ENCODE measurements at regions not wholly inside any gene's neighbourhood (a gene's known extent, or its start where the extent isn't known, plus 50 kb on each side); places are given as distances from the start of the nearest gene placed in this dataset.

GRCh38 chr12:31876568-31877424, 82.4 kb upstream of the RESF1 start:
- POLR2A ChIA-PET = no interaction called here
- peaks cover 28% of the 10 kb centered on the region for H3K4me1 ChIP-seq (ENCODE audit: control insufficient read depth, extremely low read depth, insufficient read depth, low read length)
- dilution Hi-C loops (cut with MboI; ENCODE audit: extremely low pct_ligation_motif_present, low sequenced_read_pairs) (no loop called here), intact Hi-C loops (cut with micrococcal nuclease) (loop anchor here (5.0 to 10.0 kb wide), 4 partner anchors 158 to 766 kb away; no protein-coding TSS in a partner anchor)
- no peaks in the 10 kb centered on the region for H3K9me3 ChIP-seq (replicated peaks; ENCODE audit: control insufficient read depth, insufficient read depth, low read length)
- no peak overlapping the region for H3K9ac ChIP-seq (replicated peaks; ENCODE audit: extremely low read depth, insufficient read depth, low read length)
- no peaks in the 10 kb centered on the region for H4K20me1 ChIP-seq (replicated peaks; ENCODE audit: control insufficient read depth, extremely low read depth, insufficient read depth, low read length)
- H3K79me2 ChIP-seq (ENCODE audit: control insufficient read depth, insufficient read depth, low read length) = no peaks in the 10 kb centered on the region
- no peak overlapping the region for H2AFZ ChIP-seq (ENCODE audit: low read depth, low read length)
- no peak overlapping the region for H3K27ac ChIP-seq (ENCODE audit: insufficient read depth, low read depth, low read length)
- H3K27me3 ChIP-seq (ENCODE audit: control insufficient read depth in 2 of 2, insufficient read depth in 2 of 2, low read length in 2 of 2) = no peaks in the 10 kb centered on the region
- H3K9me1 ChIP-seq (replicated peaks; ENCODE audit: control insufficient read depth, extremely low read depth, insufficient read depth, low read length) = no peaks in the 10 kb centered on the region
- TF ChIP-seq MAX (IDR thresholded peaks at IDR 0.05; ENCODE audit: insufficient read depth, insufficient read length) (no peak), JUN (IDR thresholded peaks at IDR 0.05; ENCODE audit: borderline replicate concordance, insufficient read depth, insufficient read length, low read depth) (no peak), CTCF (IDR thresholded peaks at IDR 0.05; ENCODE audit: extremely low read depth in 1 of 2, insufficient read depth in 1 of 2, low read depth in 1 of 2, low read length in 2 of 2) (no peak), POLR2A (IDR thresholded peaks at IDR 0.05; ENCODE audit: low read depth, low read length) (no peak)
- no peak overlapping the region for H3K4me2 ChIP-seq (ENCODE audit: insufficient read depth, low read length)
- CTCF ChIA-PET = interaction anchor here (1.5 kb wide), 1 partner anchor 19 kb away, joined by 5 read pairs; no protein-coding TSS in a partner anchor
- no peak for DNase-seq (ENCODE audit: low read depth, low spot score)
- H3K36me3 ChIP-seq (ENCODE audit: control insufficient read depth in 2 of 2, extremely low read depth in 1 of 2, insufficient read depth in 2 of 2, low read length in 2 of 2) = no peaks in the 10 kb centered on the region
- BruUV-seq (replicated peaks) = no TSS peak
- no peak for FAIRE-seq
- H3K4me3 ChIP-seq (replicated peaks in 1 of 3; ENCODE audit: insufficient read depth in 1 of 3, low read depth in 1 of 3, low read length in 3 of 3) = no peak overlapping the region

GRCh38 chr12:31875609-31875964, 83.6 kb upstream of the RESF1 start:
- DNase-seq (ENCODE audit: low read depth, low spot score) = no peak
- dilution Hi-C loops (cut with MboI; ENCODE audit: extremely low pct_ligation_motif_present, low sequenced_read_pairs) = no loop called here
- BruUV-seq (replicated peaks) = no TSS peak

More at GRCh38 chr12:31875609-31875964, 83.6 kb upstream of the RESF1 start:
- TF ChIP-seq JUN (IDR thresholded peaks at IDR 0.05; ENCODE audit: borderline replicate concordance, insufficient read depth, insufficient read length, low read depth) (no peak), MYC (IDR thresholded peaks at IDR 0.05; ENCODE audit: low read depth, low read length) (no peak), GATA2 (IDR thresholded peaks at IDR 0.05; ENCODE audit: insufficient read depth, insufficient read length, low read depth, low read length) (no peak), POLR2A (IDR thresholded peaks at IDR 0.05; ENCODE audit: low read depth, low read length) (no peak), CTCF (IDR thresholded peaks at IDR 0.05; ENCODE audit: extremely low read depth in 1 of 2, insufficient read depth in 1 of 2, low read depth in 1 of 2, low read length in 2 of 2) (no peak), POLR2AphosphoS5 (IDR thresholded peaks at IDR 0.05; ENCODE audit: insufficient read depth, low read depth, low read length) (no peak)
- Histone ChIP-seq H3K27ac (ENCODE audit: insufficient read depth, low read depth, low read length) (peak overlapping the region; percentile 83), H2AFZ (ENCODE audit: low read depth, low read length) (peak overlapping the region; percentile 13), H3K9me3 (replicated peaks; ENCODE audit: control insufficient read depth, insufficient read depth, low read length) (no peaks in the 10 kb centered on the region), H3K4me2 (ENCODE audit: insufficient read depth, low read length) (no peak overlapping the region), H3K4me3 (replicated peaks in 1 of 3; ENCODE audit: insufficient read depth in 1 of 3, low read depth in 1 of 3, low read length in 3 of 3) (no peak overlapping the region), H3K4me1 (ENCODE audit: control insufficient read depth, extremely low read depth, insufficient read depth, low read length) (peaks cover 28% of the 10 kb centered on the region), H3K9ac (replicated peaks; ENCODE audit: extremely low read depth, insufficient read depth, low read length) (no peak overlapping the region), H3K27me3 (ENCODE audit: control insufficient read depth in 2 of 2, insufficient read depth in 2 of 2, low read length in 2 of 2) (no peaks in the 10 kb centered on the region), H3K36me3 (ENCODE audit: control insufficient read depth in 2 of 2, extremely low read depth in 1 of 2, insufficient read depth in 2 of 2, low read length in 2 of 2) (no peaks in the 10 kb centered on the region), H4K20me1 (replicated peaks; ENCODE audit: control insufficient read depth, extremely low read depth, insufficient read depth, low read length) (no peaks in the 10 kb centered on the region), H3K9me1 (replicated peaks; ENCODE audit: control insufficient read depth, extremely low read depth, insufficient read depth, low read length) (no peaks in the 10 kb centered on the region), H3K79me2 (ENCODE audit: control insufficient read depth, insufficient read depth, low read length) (no peaks in the 10 kb centered on the region)
- ChIA-PET CTCF (no interaction called here), POLR2A (interaction anchor here (0.6 to 1.0 kb wide), 2 partner anchors 144 to 165 kb away, joined by 3 read pairs; no protein-coding TSS in a partner anchor)
- intact Hi-C loops (cut with micrococcal nuclease) = loop anchor here (1.0 to 10.0 kb wide), 8 partner anchors 21 to 767 kb away; partner anchors contain the start of genes AMN1 and RESF1
- no peak for FAIRE-seq

All from endothelial cell of umbilical vein (primary cell).